Myocyte (in vitro differentiated cells): ENCODE measurements at regions not wholly inside any gene's neighbourhood (a gene's known extent, or its start where the extent isn't known, plus 50 kb on each side); places are given as distances from the start of the nearest gene placed in this dataset.

Source experiments
- DNase-seq: peaks from one replicate; pipeline ENCODE4 v3.0.0-alpha.2; 2012; ENCODE audit warnings: low read depth

DNA sequence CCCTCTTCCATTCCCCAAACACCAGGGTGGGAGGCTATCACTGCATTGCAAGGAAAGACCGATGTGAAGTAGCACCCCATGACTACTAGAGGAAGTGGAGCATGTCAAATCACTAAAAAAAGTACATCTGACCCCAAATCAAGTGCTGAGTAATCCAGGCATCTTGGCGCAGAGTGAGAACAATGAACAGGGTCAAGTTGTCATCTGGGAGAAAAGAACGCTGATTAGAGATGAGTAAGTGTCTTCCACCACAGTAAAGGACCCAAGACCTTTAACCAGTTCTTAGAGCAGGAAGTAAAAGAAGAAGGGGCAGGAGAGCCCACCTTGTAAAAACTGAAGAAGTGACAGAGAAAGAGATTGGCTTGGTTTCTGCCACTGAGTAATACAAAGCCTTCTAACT lies 75.0 kb upstream of the RAD23B start:
- DNase-seq, result no peak

DNA sequence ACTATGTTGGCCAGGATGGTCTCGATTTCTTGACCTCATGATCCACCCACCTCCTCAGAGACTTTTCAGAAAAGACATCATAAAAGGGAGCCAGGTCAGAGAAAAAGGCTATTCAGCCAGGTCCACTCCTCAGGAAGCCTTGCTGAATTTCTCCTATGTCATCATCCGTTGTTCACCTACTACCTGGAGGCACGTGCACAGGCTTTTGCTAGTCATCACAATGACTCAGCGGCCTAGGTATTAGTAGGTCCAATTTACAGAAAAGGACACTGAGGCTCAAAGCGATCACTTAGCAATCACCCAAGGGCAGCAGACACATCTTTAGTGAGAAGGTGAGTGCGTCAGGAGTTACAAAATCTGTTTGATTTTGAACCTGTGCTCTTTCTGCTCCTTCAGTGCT lies 72.3 kb upstream of the RAD23B start:
- no peak for DNase-seq

DNA sequence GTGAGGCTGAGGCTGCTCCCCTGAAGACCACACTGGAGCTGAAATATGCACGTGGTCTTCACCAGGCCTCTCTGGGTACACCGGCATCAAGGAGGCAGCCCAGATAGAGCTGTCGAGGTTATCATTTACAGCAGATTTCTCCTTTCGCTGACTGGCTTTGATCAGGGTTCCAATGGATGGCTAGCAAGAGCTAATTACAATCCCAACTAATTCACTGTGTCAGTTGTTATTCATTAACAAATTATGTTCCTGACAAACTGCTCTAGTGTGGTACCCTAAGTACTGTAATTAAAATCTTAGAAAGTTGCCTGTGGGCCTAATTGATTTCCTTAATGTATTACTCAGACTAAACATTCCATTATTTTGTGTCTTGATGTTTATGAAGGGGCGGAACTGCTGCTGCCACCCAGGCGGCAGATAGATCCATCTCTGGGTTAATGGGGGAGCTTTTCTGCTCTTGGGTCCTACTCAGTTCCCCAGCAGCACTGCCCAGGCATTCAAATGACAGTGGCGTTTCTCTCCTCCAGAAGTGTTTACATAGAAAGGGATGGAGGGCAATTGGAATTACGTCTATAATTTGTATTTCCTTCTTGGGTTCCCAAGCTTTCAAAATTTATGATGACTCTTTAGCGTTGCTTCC lies 71.7 kb upstream of the RAD23B start:
- no peak for DNase-seq

DNA sequence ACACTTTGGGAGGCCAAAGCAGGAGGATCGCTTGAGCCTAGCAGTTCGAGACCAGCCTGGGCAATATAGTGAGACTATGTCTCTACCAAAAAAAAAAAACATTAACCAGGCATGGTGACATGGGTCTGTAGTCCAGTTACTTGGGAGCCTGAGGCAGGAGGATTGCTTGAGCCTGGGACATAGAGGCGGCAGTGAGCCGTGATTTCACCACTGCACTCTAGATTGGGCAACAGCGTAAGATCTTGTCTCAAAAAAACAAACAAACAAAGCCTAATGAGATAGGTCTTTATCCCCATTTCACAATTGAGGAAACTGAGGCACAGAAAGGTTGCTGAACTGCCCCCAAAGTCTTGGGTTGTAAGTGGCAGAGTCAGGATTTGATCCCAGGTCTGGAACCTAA lies 70.5 kb upstream of the RAD23B start:
- no peak for DNase-seq

DNA sequence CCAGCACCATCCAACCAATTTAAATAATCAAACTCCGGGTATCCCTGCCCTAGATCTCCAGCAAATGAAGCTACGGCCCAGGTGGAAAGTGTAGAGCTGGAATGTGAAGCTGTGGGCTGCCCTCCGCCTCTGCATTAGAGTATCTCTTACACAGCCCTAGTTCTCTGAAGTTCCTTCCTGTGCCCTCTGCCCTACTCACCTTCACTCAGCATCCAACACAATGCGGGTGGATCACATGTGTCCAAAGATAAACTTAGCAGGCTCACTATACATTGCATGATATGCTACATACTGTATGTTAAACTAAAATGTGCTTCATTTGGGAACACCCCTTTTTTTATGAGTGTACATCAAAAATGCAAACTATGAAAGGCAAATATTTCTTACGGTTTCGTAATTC lies 70.0 kb upstream of the RAD23B start:
- no peak for DNase-seq

DNA sequence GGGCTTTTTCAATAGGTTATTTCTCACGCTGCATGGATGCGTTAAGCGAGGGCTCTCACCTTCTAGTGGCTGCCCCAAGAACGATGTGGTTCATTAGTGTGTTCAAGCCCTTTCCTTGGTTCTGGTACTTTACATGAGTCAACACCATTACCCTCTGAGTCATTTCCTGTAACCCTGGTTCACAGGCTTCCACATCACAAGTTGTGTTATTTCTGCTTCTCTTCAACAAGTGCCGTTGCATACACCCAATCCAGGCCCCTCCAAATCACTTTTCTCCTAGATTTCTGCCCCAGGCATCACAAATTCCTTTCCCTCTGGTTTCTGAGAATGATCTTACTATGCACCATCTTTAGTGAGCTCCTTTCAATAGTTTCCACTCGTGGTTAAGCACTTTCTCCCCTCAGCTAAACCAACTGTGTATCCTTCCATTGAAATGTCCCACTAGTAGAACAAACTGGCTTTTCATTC lies 69.5 kb upstream of the RAD23B start:
- peak; percentile 58 for DNase-seq

DNA sequence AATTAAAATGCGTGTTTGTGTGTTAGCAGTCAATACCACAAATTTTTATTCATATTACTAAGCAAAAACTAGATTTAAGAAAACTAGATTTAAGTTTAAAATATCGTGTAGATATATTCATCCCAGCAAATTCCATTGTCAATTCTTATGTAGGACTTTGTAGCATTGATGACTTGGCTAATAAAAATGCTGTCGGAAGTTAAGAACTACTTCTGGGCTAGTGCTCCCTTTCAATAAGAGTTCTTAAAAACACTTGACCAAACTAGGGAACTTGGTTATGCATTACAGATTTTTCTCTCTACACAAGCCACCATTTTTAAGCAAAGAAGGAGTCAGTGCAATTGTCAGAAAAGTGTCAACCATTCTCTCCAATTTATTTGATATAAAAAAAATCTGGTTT lies 68.7 kb upstream of the RAD23B start:
- DNase-seq, result no peak

DNA sequence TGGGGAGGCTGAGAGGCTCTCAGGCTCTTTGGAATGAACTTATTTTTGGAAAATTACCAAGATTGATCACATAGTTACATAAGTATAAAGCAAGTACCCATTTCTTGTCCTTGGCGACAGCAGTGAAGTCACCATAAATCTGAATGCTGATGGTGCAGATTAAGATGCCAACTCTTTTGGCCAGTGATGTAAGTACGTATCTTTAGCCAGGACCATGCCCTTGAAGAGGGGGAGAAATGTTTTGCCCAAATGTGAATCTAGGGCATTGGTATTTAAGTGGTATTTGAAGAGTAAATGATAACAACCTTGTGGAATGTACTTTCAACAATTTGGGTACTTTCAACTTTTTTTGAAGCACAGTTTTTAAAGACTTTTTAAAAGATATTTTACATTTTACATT lies 68.2 kb upstream of the RAD23B start:
- peak; percentile 47 for DNase-seq

DNA sequence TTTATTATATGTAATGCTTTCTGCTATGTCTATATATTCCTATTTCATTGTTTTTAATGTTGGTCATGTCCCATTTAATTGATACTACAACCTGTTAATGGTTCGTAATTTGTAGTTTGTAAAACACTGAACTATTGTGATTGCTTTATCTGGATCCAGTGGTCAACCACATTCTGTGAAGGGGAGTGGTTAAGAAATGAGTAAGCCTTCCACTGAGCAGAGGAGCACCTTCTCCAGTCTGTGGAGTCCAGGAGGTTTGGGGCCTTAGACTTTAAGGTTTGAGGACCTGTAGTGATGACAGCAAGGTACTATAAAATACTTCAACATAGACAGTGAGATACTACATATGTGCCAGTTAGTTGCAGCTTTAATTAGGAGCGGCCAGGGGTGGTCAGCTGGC lies 67.7 kb upstream of the RAD23B start:
- peak; percentile 55 for DNase-seq

DNA sequence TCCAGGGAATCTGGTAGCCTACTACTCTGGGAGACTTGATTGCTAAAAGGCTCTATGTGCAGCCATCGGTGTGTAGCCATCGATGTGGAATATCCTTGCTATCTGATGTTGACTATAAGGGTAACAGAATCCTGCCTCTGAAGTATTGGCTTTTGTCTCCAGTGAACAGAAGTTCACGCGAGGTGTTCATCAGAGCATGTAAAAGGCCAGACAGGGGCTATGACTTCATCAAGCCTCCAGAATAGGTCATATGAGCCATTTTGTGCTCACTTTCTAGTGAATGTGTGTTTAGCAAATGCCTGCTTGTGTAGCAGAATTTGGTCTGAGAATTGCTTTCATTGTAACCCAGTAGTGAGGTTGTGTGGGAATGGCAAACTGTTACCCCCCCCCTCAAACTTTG lies 66.8 kb upstream of the RAD23B start:
- DNase-seq, result no peak

DNA sequence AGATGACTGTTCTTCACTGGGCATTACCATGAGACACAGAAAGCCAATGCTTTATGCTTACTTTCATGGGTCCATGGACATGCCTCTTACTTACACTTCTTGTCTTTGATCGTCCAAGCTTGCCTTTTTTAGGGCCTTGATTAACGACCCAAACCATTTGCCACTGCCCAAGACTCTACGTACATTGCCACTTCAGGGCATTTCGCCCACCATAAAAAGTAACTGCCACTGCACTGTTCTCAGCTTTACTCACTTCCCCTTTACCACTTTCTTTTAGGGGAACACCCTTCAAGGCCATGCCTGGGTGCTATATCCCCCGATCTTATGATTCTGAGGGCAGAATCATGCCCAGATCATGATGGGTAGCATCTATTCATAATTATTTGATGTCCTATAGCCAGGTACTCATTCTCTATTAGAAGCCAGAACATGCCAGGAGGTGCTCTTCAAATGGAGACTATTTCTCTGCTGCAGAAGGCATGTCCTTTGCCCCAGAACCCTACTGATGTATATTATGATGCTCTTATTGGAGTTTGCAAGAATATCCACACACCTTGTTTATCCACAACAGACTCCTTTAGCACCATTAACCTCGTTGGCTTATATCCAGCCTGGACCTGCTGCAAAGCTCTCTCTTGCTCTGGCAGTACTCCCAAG lies 64.1 kb upstream of the RAD23B start:
- no peak for DNase-seq

DNA sequence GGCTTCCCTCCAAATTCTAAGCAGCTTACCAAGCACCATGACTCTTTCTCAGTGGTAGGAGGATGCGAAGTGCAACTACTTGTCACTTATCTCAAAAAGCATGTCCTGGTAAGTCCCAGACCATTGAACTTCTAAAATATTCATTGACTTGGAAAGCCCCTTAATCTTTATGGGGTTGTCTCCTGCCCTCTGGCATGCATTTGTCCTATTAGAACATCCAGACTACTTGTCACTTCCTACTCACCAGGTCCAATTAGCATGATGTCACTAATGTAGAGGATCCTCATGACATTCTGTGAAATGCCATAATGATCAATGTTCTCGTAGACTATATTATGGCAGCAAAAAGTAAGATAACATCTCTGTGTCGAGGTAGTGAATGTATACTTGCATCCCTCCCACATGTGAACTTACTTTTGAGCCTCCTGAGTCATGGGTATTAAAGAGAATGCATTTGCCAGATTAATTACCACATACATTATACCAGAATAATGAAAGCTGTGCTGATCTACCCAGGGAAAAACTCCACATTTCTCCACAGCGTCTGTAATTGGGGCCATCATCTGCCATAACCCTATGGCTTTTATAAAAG lies 63.5 kb upstream of the RAD23B start:
- no peak for DNase-seq

DNA sequence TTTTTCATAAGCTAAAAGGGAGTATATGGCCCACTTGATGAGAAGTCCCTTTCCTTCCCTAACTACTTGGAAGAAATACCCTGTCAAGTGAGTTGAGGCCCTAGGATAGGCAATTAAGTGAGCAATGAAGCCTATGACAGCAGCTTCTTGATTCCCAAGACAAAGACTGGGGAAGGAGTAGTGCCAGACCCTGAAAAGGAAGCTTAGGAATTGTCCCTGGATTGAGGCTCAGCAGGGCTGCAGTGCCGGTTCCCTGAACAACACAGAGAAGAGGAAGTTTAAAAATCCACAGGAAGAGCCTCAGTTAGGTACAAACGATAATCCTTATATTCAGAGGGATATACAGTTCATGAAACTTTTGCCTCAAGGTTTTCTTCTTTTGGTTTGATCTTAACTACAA lies 61.8 kb upstream of the RAD23B start:
- no peak for DNase-seq

DNA sequence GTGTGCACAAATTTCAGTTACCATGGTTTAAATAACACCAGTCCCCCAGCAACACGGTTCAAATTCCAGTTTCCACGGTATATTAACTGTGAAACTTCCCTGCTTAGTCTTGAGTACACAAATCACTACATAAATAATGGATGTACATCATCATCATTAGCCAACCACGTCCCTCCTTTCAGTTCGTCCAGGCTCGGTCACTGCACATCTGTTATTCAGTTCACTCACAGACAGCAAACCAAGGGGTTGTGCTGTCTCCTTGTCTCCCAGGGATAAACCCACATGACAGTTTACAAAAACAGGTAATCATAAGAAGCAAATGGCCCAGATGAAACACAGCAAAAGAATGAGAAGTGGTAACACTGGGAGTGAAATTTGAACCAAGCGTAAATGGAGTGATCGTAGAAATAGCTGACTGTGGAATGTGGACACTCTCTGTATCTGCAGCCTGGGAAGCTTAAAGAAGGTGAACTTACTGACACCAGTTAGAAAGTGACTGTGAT lies 61.0 kb upstream of the RAD23B start:
- DNase-seq, result peak; percentile 18

DNA sequence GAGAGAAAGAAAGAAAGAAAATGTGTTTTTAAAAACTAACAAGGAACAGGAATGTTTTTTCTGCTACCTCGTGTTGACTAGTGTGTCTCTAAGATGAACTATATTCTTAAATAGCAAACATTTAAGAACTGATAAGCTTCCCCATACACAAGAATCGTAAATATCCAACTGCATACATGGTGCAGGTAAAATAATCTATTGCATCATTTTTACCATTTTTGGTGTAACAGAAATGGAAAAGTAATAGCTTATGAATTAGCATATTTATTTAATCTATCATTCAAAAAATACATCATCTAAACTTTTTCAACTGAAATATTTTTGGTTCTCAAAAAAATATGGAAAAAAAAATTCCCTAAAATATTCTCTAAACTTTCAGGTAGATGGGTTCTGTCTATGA lies 59.7 kb upstream of the RAD23B start:
- no peak for DNase-seq

DNA sequence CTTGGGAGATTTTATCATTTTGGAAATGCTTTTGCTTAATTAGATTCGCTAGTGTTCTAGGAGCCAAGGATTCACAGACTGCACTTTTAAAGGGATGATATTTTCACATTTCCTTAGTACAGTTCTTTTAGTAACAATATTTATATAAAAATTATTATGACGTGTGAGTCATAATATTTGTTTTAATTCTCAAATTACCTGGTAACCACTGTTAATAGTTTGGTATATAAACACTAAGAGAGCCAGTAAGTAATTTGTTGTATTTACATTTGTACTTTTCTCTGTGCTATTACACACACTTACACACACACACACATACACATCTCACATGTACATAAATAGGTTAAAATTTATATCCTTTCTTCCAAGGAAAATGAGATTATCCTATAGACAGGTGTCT lies 58.8 kb upstream of the RAD23B start:
- DNase-seq, result no peak

DNA sequence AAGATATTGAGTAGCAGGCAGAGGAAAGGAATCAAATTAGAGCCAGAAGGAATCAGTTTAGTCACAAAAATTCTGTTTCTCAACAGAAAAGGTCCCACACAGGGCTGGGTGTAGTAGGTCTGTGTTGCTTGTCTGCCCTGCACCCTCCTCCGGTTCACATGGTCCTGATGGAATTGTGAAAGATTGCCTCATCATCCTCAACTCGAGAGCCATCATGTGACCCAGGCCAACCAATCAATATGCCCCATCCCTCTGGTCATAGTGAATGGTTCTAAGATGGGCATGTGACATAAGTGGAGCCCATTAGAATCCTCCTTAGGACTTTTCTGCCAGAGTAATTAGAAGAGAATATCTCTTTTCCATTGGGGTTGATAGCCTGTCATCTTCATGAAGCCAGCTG lies 56.7 kb upstream of the RAD23B start:
- DNase-seq, result no peak

DNA sequence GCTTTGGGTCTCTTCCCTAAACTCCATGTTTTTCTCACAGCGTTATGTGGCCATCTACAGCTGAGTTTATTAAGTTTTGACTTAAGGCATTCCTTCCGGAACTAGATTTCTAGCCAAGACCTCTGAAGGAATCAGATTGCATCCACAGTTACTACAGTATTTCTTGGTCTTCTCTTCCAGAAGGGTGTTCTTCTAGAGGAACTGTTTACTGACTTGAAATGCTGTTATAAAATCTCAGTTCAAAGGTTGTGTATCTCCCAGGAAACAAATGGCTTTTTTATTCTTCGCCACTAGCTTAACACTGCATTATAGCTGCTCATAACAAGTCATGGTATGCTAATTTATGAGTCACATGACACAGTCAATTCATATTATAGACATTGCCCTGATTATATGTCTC lies 55.3 kb upstream of the RAD23B start:
- no peak for DNase-seq

DNA sequence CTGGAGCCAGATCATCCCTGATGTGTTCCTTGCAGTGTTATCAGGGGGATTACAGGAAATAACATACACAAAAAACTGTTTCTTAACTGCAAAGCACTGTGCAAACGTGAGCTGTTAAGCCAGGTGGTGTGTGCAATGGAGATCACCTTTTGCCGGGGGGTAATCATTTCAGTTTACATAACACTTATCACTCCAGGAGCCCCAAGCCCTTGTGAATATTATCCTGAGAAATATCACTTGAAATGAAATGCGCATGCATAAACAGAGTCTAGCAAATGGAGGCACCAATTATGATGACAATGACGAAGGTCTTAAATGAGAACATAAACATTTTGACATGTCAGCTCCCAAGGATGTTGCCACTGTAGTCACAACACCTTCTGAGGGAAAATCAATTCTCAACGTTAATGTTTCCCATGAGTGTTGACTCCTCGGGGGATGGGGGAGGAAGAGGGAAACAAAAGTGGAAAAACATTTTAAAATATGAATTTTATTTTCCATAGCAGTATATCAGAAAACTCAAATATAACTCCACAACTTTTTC lies 54.5 kb upstream of the RAD23B start:
- DNase-seq, result no peak

DNA sequence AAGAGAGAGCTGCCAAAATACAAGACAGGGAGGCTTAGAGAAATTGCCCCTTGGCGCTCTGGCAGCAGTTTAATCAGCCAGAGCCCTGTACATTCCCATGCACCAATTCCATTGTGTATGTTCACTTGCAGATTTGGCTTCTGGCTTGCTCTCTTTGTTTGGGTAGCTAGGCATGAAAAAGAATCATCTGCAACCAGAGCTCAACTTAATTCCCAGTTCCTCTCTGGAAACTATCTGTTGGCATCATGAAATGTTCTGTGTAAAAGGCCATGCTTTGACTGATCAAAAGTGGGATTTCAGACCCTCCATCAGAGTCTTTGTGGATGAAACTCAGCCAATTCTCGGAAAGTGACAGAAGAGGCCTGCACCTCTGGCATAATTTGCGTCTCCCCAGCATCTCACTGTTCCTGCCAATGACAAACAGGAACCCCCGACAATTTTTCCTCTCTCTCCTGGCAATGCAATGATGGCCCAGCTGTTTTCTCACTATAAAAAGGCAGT lies 53.8 kb upstream of the RAD23B start:
- no peak for DNase-seq
